Right renal pelvis (tissue), 4 donors: ENCODE measurements at regions not wholly inside any gene's neighbourhood (a gene's known extent, or its start where the extent isn't known, plus 50 kb on each side); places are given as distances from the start of the nearest gene placed in this dataset.

Experiments
- DNase-seq, 4 donors: peaks; one replicate each; pipeline ENCODE4 v3.0.0-alpha.2; 2013; ENCODE audit warnings: low read depth in 4 of 4, low spot score in 3 of 4, missing footprints in 1 of 4

DNA sequence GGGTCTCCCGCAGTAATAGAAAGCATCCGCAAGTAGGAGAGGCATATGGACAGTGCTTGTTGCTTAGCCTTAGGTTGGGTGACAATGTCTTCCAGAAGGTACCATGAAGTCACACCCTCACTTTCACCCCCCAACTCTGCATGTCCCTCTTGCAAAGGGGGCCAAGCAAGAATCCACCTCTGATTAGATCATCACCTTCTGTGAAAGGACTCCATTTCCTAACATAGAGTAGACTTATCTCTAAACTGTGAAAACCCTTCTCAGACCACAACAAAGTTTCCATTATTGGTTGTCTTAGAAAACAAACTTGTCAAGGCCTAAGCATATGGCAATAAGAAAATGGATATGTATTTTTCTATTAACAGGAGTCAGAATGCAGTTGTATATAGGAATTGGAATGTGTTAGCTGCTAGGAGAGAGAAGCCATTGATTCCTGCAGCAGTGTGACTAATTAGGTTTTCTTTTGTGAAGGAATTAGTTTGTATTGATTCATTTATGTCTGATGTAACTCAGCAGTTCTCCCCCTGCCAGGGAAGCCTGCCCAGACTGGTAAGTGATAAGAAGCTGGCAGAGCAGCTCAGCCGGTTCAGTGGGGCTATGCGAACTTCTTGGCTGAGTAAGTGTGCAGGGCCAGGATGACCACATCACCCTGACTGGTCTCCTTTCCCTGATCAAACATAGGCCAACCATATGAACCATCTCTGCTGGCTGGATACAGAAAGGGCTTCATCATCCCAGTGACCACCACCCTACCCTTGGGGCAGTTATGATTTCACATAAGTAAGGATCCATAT lies 107.3 kb upstream of the CCDC196 start:
- no peak for DNase-seq

DNA sequence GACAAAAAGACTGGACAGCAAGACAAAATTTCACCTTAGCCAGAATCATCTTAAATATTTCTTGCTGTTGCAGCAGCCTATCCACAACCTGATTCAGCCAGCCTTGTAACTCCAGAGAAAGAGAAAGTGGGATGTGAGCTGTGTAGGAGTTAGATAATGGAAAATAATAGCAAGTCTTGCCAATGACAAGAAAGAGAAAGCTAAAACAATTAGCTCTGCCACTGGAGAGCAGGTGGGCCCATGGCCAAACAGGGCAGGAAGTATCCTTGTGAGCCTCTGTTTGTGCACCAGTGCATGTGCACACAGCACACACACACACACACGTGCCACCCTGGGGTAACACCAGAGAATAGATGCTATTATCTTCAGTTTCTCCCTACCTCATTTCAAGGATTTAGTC lies 106.0 kb upstream of the CCDC196 start:
- DNase-seq = no peak

DNA sequence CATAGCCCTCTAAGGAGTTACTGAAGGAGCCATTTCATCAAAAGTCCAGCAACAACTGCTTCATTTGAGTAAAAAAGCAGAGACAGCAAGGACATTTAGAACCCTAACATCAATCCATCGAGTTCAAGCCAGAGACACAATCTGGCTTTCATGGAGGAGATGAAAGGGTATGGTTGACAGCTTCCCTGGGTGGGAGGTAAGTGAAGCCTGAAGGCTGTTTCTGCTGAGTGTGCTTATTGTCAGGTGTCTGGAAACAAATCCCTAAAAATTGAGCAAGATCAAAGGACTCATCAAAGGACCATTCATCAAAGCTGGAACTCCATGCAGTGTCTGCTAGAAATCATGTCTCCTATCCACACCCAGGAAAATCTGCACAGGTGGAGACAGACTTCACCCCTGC lies 104.4 kb upstream of the CCDC196 start:
- no peak for DNase-seq

GRCh38 chr14:66383257-66383656 lies 102.9 kb upstream of the CCDC196 start:
- DNase-seq = no peak

- DNase-seq = no peak
Measured at GRCh38 chr14:66383771-66384170, 102.4 kb upstream of the CCDC196 start.

DNA sequence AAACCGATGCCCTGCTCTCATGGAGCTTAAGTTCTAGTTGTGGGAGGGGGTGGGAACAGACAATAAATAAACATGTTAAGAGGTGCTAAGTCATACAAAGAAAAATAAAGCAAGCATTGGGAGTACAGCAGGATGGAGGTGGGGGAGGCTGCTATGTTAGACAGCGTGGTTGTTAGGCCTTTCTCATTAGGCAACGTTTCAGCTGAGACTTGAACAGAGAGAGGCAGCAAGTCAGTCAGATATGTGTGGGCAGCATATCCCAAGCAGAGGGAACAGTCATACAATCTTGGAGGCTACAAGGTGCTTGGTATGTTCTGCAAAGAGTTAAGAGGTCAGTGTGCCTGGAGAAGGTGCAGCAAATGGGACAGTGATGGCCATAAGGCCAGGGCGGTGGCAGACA lies 97.7 kb upstream of the CCDC196 start:
- no peak for DNase-seq

GRCh38 chr14:66389481-66389880 lies 96.7 kb upstream of the CCDC196 start:
- no peak for DNase-seq

- DNase-seq = no peak
Measured at GRCh38 chr14:66395300-66395699, 90.9 kb upstream of the CCDC196 start.

GRCh38 chr14:66396164-66396563 lies 90.0 kb upstream of the CCDC196 start:
- DNase-seq = no peak

DNA sequence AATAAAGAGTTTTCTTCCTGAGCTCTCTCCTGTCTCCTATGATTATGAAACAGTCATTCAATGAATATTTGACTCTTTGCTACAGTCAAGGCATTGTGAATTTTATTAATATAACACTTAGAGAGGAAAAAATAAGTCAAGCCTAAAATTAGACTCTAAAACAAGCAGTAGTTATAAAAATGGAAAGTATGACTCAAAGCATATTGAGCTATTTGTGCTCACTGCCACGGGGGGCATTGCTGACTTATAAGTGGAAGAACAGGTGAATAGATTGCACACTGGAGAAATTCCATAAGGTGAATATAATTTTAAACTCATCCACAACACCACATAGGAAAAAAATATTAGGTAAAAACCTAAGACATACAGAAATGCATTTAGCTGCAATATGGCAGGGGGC lies 87.7 kb upstream of the CCDC196 start:
- DNase-seq = no peak

DNA sequence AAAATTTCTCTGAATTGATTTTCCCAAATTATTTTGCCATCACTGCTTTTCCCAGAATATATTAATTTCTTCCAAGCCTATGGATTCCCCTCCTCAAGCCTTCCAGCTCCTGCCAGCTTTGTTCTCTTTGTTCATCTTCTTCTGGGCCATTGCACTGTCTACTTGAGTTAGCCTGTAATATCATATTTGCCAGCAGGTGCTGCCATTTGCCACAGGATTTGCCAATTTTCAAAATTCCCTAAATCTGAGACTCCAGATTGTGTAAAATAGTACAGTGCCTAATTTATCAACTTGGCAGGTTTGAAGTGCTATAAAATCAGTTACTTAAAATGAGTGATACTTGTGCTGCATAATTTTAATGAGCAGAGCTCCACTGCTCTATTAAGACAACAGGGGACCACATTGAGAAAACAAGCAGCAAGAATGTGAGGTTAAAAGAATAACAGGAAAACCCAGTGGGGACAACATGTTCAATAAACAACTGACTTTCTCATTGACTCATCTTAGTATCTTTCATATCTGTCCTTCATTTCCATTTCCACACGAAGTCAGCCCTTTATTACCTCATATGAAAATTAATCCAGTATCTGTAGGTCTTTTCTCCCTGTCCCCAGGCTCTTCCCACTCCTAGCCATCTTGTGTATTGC lies 84.6 kb upstream of the CCDC196 start:
- DNase-seq = no peak

DNA sequence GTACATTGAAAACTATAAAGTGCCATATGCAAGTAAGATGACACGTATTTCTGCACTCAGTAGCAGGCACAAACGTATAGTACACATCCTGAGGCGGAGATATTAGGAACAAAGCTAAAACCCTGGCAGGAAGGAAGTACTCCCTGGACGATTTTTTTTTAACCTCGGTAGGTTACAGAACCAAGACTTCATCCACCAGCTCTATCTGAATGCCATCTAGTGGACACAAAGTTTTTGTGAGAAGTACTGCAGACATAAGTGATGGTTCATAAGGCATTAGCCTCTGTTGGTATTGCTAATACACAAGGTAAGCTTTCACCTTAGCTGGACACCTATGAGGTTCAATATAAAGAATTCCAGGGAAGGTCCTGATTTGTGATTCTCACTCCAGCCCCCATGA lies 83.0 kb upstream of the CCDC196 start:
- DNase-seq = no peak

GRCh38 chr14:66404051-66404545 lies 82.1 kb upstream of the CCDC196 start:
- DNase-seq = no peak

GRCh38 chr14:66405158-66405557 lies 81.0 kb upstream of the CCDC196 start:
- DNase-seq = no peak

- no peak for DNase-seq
Measured at GRCh38 chr14:66413901-66414300, 72.3 kb upstream of the CCDC196 start.

GRCh38 chr14:66414511-66414910 lies 71.7 kb upstream of the CCDC196 start:
- no peak for DNase-seq

DNA sequence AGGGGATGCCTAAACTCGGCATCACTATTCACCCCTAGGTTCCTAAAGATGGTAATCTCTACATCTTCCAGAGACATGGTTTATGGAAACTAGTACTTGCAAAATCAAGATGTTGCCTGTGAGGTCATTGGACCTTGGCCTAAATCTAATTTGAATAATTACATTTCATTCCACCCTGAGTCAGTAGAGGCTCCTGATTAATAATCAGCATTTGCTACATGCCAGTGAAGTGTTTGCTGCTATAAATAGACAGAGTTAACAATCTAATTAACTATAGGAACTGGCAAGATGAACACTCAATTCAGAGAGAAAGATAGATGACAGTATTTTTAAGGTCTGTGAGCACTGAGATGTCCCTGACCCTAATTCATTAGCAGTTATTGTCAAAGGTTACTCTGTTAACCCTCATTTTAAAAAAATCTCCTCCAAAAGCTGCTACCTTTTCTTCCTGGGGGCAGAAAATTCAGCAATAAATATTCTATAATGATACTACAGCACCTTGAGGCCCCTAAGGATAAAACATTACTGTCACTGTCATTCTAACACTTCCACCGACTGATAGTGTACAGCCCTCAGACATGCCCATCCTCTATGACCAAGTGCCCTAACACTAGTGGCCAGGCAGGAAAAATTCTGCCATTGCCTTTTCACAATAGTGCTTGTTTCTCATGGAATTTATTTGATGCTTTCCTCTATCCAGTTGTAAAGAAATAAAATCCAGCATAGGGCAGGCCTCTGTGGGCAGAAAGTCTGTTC lies 65.7 kb upstream of the CCDC196 start:
- no peak for DNase-seq

GRCh38 chr14:66421990-66422946 lies 63.9 kb upstream of the CCDC196 start:
- peak in 1 of 4 donors; percentile 18 for DNase-seq

GRCh38 chr14:66425402-66425801 lies 60.8 kb upstream of the CCDC196 start:
- DNase-seq = no peak

- DNase-seq = no peak
Measured at GRCh38 chr14:66426451-66426850, 59.7 kb upstream of the CCDC196 start.
